Inflammatory macrophage (primary cell): ENCODE measurements at regions not wholly inside any gene's neighbourhood (a gene's known extent, or its start where the extent isn't known, plus 50 kb on each side); places are given as distances from the start of the nearest gene placed in this dataset.
"Not testable (repeated sequence)": the region's sequence is repeated elsewhere in the genome, so short reads cannot be mapped to it uniquely, and the experiment has no call there.

Source experiments
- DNase-seq, 2 donors: peaks; one replicate each; pipeline ENCODE4 v3.0.0-alpha.2; 2020 to 2022

- DNase-seq: no peak
These were observed 108.6 kb upstream of the VRK1 start for GRCh38 chr14:96688629-96689028.

- DNase-seq: no peak
These were observed 106.3 kb upstream of the VRK1 start for GRCh38 chr14:96690713-96691383.

GRCh38 chr14:96693252-96693820 lies 103.8 kb upstream of the VRK1 start:
- no peak for DNase-seq

- no peak for DNase-seq
These were observed 103.2 kb upstream of the VRK1 start for GRCh38 chr14:96693987-96694386.

- DNase-seq: no peak
These were observed 98.1 kb upstream of the VRK1 start for GRCh38 chr14:96698960-96699539.

GRCh38 chr14:96699666-96700065 lies 97.5 kb upstream of the VRK1 start:
- DNase-seq: no peak

GRCh38 chr14:96702831-96703230 lies 94.4 kb upstream of the VRK1 start:
- DNase-seq: no peak

GRCh38 chr14:96705422-96706092 lies 91.6 kb upstream of the VRK1 start:
- DNase-seq: peak in 1 of 2 donors; percentile 31

- no peak for DNase-seq
These were observed 90.3 kb upstream of the VRK1 start for GRCh38 chr14:96706893-96707292.

GRCh38 chr14:96710060-96710666 lies 87.0 kb upstream of the VRK1 start:
- DNase-seq: no peak

- DNase-seq: no peak
These were observed 85.5 kb upstream of the VRK1 start for GRCh38 chr14:96711559-96712267.

GRCh38 chr14:96713426-96713825 lies 83.8 kb upstream of the VRK1 start:
- DNase-seq: no peak

GRCh38 chr14:96714537-96714936 lies 82.6 kb upstream of the VRK1 start:
- not testable (repeated sequence) for DNase-seq

GRCh38 chr14:96717116-96717515 lies 80.1 kb upstream of the VRK1 start:
- no peak for DNase-seq

GRCh38 chr14:96718407-96718806 lies 78.8 kb upstream of the VRK1 start:
- DNase-seq: no peak

- DNase-seq: not testable (repeated sequence)
These were observed 76.5 kb upstream of the VRK1 start for GRCh38 chr14:96720702-96721101.

- no peak for DNase-seq
These were observed 74.4 kb upstream of the VRK1 start for GRCh38 chr14:96722736-96723135.

GRCh38 chr14:96723946-96724345 lies 73.2 kb upstream of the VRK1 start:
- no peak for DNase-seq

GRCh38 chr14:96725232-96725631 lies 72.0 kb upstream of the VRK1 start:
- DNase-seq: no peak

GRCh38 chr14:96727073-96727472 lies 70.1 kb upstream of the VRK1 start:
- DNase-seq: no peak

- no peak for DNase-seq
These were observed 69.7 kb upstream of the VRK1 start for GRCh38 chr14:96727491-96727890.

- DNase-seq: no peak
These were observed 69.0 kb upstream of the VRK1 start for GRCh38 chr14:96727980-96728717.
